Mammary epithelial cell (primary cell): ENCODE measurements at regions not wholly inside any gene's neighbourhood (a gene's known extent, or its start where the extent isn't known, plus 50 kb on each side); places are given as distances from the start of the nearest gene placed in this dataset.

Experiments
- EZH2 ChIP-seq: IDR thresholded peaks from 2 replicates; pipeline ENCODE4 v1.6.1; 2012; ENCODE audit warnings: low read length, inconsistent platforms, borderline replicate concordance
- TF ChIP-seq, protein P1 (sequence below), 2 donors: IDR thresholded peaks in 1 of 2; conservative IDR thresholded peaks in 1 of 2; 2 replicates each; pipeline ENCODE4 v1.5.1; 2011 to 2012; ENCODE audit warnings: inconsistent platforms in 2 of 2, low read length in 2 of 2, mild to moderate bottlenecking in 2 of 2, control low read depth in 1 of 2, low read depth in 1 of 2; ENCODE audit not compliant: insufficient read depth in 1 of 2; ENCODE audit errors: extremely low read depth in 1 of 2

DNA sequence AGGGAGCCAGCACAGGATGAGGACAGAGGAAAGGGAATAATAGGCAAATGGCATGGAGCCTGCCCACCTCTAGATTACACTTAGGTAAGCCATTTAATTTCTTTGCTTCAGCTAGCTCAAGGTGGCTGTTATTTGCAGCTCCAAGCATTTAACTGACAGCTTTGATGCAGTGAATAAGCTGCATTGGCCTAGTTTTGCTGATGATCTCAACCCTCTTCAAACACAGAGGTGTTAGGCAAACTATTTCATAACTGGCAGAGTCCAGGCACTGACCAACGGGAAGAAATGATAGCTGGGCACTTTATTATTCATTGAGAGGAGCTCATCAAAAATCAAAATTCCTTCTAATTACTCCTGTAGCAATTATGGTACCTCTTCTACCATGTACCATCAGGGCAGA, 317.4 kb downstream of the BMPER start:
- TF ChIP-seq, protein P1, sequence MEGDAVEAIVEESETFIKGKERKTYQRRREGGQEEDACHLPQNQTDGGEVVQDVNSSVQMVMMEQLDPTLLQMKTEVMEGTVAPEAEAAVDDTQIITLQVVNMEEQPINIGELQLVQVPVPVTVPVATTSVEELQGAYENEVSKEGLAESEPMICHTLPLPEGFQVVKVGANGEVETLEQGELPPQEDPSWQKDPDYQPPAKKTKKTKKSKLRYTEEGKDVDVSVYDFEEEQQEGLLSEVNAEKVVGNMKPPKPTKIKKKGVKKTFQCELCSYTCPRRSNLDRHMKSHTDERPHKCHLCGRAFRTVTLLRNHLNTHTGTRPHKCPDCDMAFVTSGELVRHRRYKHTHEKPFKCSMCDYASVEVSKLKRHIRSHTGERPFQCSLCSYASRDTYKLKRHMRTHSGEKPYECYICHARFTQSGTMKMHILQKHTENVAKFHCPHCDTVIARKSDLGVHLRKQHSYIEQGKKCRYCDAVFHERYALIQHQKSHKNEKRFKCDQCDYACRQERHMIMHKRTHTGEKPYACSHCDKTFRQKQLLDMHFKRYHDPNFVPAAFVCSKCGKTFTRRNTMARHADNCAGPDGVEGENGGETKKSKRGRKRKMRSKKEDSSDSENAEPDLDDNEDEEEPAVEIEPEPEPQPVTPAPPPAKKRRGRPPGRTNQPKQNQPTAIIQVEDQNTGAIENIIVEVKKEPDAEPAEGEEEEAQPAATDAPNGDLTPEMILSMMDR (conservative IDR thresholded peaks at IDR 0.05 in 1 of 2, IDR thresholded peaks at IDR 0.05 in 1 of 2; ENCODE audit: extremely low read depth in 1 of 2, insufficient read depth in 1 of 2, low read depth in 1 of 2, low read length in 2 of 2), result no peak
- TF ChIP-seq EZH2, result no peak
